HepG2 (cell line): ENCODE measurements at regions not wholly inside any gene's neighbourhood (a gene's known extent, or its start where the extent isn't known, plus 50 kb on each side); places are given as distances from the start of the nearest gene placed in this dataset.

Experiments
- ATAC-seq: fragments of 200-7000 bp; cut with Tn5 transposase; 3 replicates; pipeline ENCODE4 v1.9.1; 2020; ENCODE audit warnings: mild to moderate bottlenecking, moderate library complexity
- BruUV-seq: library from RNA; stranded (reverse); fragments of 400-500 nt; replicated peaks from 2 replicates; lab custom pipeline; 2021; lab: Mats Ljungman, UMichigan
- CTCF ChIA-PET: fragments of 300-600 bp; formaldehyde crosslinking; extraction: SDS; loops from one replicate; lab custom pipeline; 2021; ENCODE audit warnings: low total read pairs, inconsistent platforms, low intra/inter-chr PET ratio; lab: Yijun Ruan, JAX
- POLR2A ChIA-PET: fragments of 350-600 bp; sonication (Branson Sonifier 250); formaldehyde crosslinking; loops from one replicate; lab custom pipeline; 2020; ENCODE audit warnings: antibody characterized with exemption, inconsistent platforms; lab: Yijun Ruan, JAX
- DNase-seq: peaks from one replicate; pipeline ENCODE4 v3.0.0-alpha.2; 2015; ENCODE audit warnings: low spot score
- FAIRE-seq: peaks from 3 replicates; lab custom pipeline; 2011; peaks lifted over from hg19 to GRCh38; lab: Jason Lieb, UNC
- H2AFZ ChIP-seq: one replicate; pipeline ENCODE4 v1.6.1; 2011; ENCODE audit warnings: low read length, inconsistent platforms
- H3K27ac ChIP-seq: fragments of 300-600 bp; 3 replicates; pipeline ENCODE4 v1.8.0; 2011; ENCODE audit warnings: mixed run types, mild to moderate bottlenecking, mixed read lengths, low read length, inconsistent platforms; ENCODE audit not compliant: insufficient read depth; ENCODE audit errors: extremely low read length
- H3K27me3 ChIP-seq, 2 experiments: fragments of 200-600 bp in 1 of 2; 2 replicates in 1 of 2; 3 replicates in 1 of 2; pipeline versions ENCODE4 v1.6.0 to v1.8.0; 2011; ENCODE audit warnings: low read length in 2 of 2, mild to moderate bottlenecking in 2 of 2, moderate library complexity in 2 of 2, inconsistent platforms in 1 of 2; ENCODE audit not compliant: insufficient read depth in 2 of 2, control insufficient read depth in 1 of 2
- H3K36me3 ChIP-seq, 2 experiments: fragments of 200-600 bp in 1 of 2; replicated peaks in 1 of 2; 2 replicates in 1 of 2; 3 replicates in 1 of 2; pipeline versions ENCODE4 v1.5.1 to v1.8.0; 2011; ENCODE audit warnings: low read length in 2 of 2, inconsistent platforms in 1 of 2; ENCODE audit not compliant: insufficient read depth in 2 of 2, control insufficient read depth in 1 of 2
- H3K4me1 ChIP-seq: 2 replicates; pipeline ENCODE4 v1.5.1; 2012; ENCODE audit warnings: low read length, inconsistent platforms; ENCODE audit not compliant: insufficient read depth
- H3K4me2 ChIP-seq: 2 replicates; pipeline ENCODE4 v1.6.0; 2011; ENCODE audit warnings: low read depth, low read length, inconsistent platforms
- H3K4me3 ChIP-seq, 3 experiments: fragments of 200-600 bp in 1 of 3; sonication (generic), shearing (Covaris generic) in 1 of 3; replicated peaks in 1 of 3; 2 replicates each; pipeline ENCODE4 v1.5.1; 2011 to 2016; ENCODE audit warnings: low read length in 3 of 3, inconsistent platforms in 2 of 3, low read depth in 2 of 3, mild to moderate bottlenecking in 2 of 3, control low read depth in 1 of 3, mixed read lengths in 1 of 3; ENCODE audit not compliant: insufficient read depth in 1 of 3
- H3K79me2 ChIP-seq: one replicate; pipeline ENCODE4 v1.6.1; 2011; ENCODE audit warnings: low read length, inconsistent platforms; ENCODE audit not compliant: insufficient read depth
- H3K9ac ChIP-seq: 2 replicates; pipeline ENCODE4 v1.6.0; 2011; ENCODE audit warnings: mild to moderate bottlenecking, low read depth, low read length, inconsistent platforms; ENCODE audit not compliant: insufficient read depth
- H3K9me3 ChIP-seq: 2 replicates; pipeline ENCODE4 v1.5.1; 2012; ENCODE audit warnings: mild to moderate bottlenecking, low read length
- H4K20me1 ChIP-seq: 2 replicates; pipeline ENCODE4 v1.6.0; 2011; ENCODE audit warnings: inconsistent platforms, mild to moderate bottlenecking, low read length, moderate library complexity; ENCODE audit not compliant: insufficient read depth
- CEBPB ChIP-seq: IDR thresholded peaks from 2 replicates; pipeline ENCODE4 v1.6.1; 2011; ENCODE audit warnings: low read depth, low read length, improper control_type of control experiment, borderline replicate concordance
- FOXO1 ChIP-seq: sonication (generic); formaldehyde crosslinking; IDR thresholded peaks from 2 replicates; pipeline ENCODE4 v1.4.0; 2020; ENCODE audit warnings: missing genetic modification reagents
- TGIF2 ChIP-seq: IDR thresholded peaks from 2 replicates; pipeline ENCODE4 v1.6.1; 2016; ENCODE audit warnings: control low read depth, missing compliant biosample characterization
- XRCC5 ChIP-seq: fragments of 200-400 bp; formaldehyde crosslinking; optimal IDR thresholded peaks from 2 replicates; pipeline ENCODE3; 2017; ENCODE audit warnings: mild to moderate bottlenecking, low read length
- ZNF101 ChIP-seq: sonication (generic); formaldehyde crosslinking; IDR thresholded peaks from 2 replicates; pipeline ENCODE4 v1.4.0; 2020; ENCODE audit warnings: mild to moderate bottlenecking, low read depth, missing genetic modification reagents, borderline replicate concordance
- ZNF383 ChIP-seq: sonication (generic); formaldehyde crosslinking; IDR thresholded peaks from 2 replicates; pipeline ENCODE4 v1.4.0; 2020; ENCODE audit warnings: missing genetic modification reagents, mild to moderate bottlenecking, borderline replicate concordance
- ZNF503 ChIP-seq: sonication (generic); formaldehyde crosslinking; IDR thresholded peaks from 2 replicates; pipeline ENCODE4 v1.4.0; 2020; ENCODE audit warnings: missing genetic modification reagents
- ZNF766 ChIP-seq: sonication (generic); formaldehyde crosslinking; IDR thresholded peaks from 2 replicates; pipeline ENCODE4 v1.5.0; 2020; ENCODE audit warnings: missing genetic modification reagents, borderline replicate concordance
- WGBS: methylation state at CpG from one replicate; pipeline ENCODE4 v1.1.6; 2017; ENCODE audit warnings: low lambda C conversion rate; 5-methylcytosine and 5-hydroxymethylcytosine counted together
- in situ Hi-C: cut with HindIII; loops from 2 replicates; pipeline ENCODE4 v1.10.0; 2017; ENCODE audit warnings: low pct_unique_long_range_greater_than_20kb; ENCODE audit not compliant: extremely low pct_ligation_motif_present
- intact Hi-C: fragments of 100-400 bp; cut with micrococcal nuclease; formaldehyde crosslinking; loops from one replicate; pipeline ENCODE4 v1.10.0; 2022; ENCODE audit not compliant: unreplicated experiment
- TF ChIP-seq, protein P1 (sequence below): sonication (generic); formaldehyde crosslinking; IDR thresholded peaks from 2 replicates; pipeline ENCODE4 v1.9.0; 2021; ENCODE audit warnings: mild to moderate bottlenecking, missing genetic modification reagents
- TF ChIP-seq, protein P2 (sequence below): IDR thresholded peaks from 2 replicates; pipeline ENCODE4 v1.6.1; 2016; ENCODE audit warnings: missing compliant biosample characterization, missing genetic modification reagents, borderline replicate concordance

DNA sequence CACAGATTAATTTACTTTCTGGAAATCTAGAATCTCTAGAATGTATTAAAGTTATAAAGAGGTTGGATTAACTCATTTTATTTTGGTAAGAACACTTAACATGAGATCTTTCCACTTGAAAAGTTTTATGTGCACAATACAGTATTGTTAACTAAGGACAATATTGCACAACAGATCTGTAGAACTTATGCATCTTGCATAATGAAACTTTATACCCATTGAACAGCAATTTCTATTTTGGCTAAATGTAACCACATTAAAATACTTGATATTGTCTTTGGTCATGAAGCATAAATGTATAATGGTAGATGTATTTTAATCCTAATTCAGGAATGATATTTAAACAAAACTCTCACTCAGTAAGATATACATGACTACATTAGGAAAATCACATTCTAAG lies 203.8 kb downstream of the SNX19 start (continued):
- TF ChIP-seq, protein P1, sequence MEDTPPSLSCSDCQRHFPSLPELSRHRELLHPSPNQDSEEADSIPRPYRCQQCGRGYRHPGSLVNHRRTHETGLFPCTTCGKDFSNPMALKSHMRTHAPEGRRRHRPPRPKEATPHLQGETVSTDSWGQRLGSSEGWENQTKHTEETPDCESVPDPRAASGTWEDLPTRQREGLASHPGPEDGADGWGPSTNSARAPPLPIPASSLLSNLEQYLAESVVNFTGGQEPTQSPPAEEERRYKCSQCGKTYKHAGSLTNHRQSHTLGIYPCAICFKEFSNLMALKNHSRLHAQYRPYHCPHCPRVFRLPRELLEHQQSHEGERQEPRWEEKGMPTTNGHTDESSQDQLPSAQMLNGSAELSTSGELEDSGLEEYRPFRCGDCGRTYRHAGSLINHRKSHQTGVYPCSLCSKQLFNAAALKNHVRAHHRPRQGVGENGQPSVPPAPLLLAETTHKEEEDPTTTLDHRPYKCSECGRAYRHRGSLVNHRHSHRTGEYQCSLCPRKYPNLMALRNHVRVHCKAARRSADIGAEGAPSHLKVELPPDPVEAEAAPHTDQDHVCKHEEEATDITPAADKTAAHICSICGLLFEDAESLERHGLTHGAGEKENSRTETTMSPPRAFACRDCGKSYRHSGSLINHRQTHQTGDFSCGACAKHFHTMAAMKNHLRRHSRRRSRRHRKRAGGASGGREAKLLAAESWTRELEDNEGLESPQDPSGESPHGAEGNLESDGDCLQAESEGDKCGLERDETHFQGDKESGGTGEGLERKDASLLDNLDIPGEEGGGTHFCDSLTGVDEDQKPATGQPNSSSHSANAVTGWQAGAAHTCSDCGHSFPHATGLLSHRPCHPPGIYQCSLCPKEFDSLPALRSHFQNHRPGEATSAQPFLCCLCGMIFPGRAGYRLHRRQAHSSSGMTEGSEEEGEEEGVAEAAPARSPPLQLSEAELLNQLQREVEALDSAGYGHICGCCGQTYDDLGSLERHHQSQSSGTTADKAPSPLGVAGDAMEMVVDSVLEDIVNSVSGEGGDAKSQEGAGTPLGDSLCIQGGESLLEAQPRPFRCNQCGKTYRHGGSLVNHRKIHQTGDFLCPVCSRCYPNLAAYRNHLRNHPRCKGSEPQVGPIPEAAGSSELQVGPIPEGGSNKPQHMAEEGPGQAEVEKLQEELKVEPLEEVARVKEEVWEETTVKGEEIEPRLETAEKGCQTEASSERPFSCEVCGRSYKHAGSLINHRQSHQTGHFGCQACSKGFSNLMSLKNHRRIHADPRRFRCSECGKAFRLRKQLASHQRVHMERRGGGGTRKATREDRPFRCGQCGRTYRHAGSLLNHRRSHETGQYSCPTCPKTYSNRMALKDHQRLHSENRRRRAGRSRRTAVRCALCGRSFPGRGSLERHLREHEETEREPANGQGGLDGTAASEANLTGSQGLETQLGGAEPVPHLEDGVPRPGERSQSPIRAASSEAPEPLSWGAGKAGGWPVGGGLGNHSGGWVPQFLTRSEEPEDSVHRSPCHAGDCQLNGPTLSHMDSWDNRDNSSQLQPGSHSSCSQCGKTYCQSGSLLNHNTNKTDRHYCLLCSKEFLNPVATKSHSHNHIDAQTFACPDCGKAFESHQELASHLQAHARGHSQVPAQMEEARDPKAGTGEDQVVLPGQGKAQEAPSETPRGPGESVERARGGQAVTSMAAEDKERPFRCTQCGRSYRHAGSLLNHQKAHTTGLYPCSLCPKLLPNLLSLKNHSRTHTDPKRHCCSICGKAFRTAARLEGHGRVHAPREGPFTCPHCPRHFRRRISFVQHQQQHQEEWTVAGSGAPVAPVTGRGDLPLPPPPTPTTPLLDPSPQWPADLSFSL, result no peak
- no peak for TF ChIP-seq ZNF383 (CRISPR knock-in tag)
- TF ChIP-seq CEBPB, result peak; percentile 57; the same call in 1 of the 2 replicates
- no peak for TF ChIP-seq XRCC5

DNA sequence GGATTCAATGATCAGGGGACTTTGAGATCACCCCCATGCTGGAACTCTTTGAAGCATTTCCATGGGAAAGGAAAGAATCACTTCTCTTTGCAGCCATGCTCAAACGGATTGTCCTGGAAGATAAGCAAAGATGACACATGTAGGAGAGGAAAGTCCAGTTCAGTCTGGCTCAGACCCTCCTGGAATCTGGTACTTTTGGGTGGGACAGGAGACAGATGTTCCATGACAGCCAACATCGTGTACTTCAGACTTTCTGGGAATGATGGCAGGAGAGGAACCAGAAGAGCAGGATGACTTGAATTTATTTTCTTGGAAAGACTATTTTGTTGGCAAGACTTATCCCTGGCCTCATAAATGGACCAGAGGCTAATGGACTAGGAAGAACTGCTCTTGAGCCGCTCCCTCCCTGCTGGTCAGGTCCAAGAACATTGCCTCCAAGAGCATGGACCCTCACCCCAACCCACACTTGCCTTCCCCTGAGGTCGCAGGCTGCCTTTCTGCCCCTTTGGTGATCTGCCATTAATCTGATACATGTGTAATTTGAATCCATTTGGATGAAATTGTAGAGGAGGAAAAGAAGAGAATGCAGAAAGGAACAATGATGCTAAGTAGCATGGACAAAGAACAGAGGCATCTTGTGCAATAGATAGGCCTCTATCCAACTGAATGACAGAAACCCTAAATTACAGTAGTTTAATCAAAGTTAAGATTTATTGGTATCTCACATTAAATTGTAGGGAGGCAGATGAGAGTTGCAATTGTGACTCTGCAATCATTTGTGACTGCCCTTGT lies 201.0 kb downstream of the SNX19 start:
- H3K4me2 ChIP-seq, result no peak overlapping the region
- H3K27me3 ChIP-seq, result no peaks in the 10 kb centered on the region
- H4K20me1 ChIP-seq, result no peaks in the 10 kb centered on the region
- intact Hi-C loops, result loop anchor here (2.0 kb wide), 1 partner anchor 60 kb away; no protein-coding TSS in a partner anchor
- ChIA-PET CTCF (no interaction called here), POLR2A (no interaction called here)
- BruUV-seq, result no TSS peak
- ATAC-seq (no peak), FAIRE-seq (no peak), DNase-seq (no peak)
- no peaks in the 10 kb centered on the region for H3K79me2 ChIP-seq
- in situ Hi-C loops, result no loop called here
- no peaks in the 10 kb centered on the region for H3K9me3 ChIP-seq
- no peaks in the 10 kb centered on the region for H3K4me1 ChIP-seq
- H3K4me3 ChIP-seq, result no peak overlapping the region
- no peaks in the 10 kb centered on the region for H3K36me3 ChIP-seq
- TF ChIP-seq FOXO1 (CRISPR knock-in tag) (no peak), TGIF2 (CRISPR knock-in tag) (no peak), CEBPB (no peak), ZNF503 (CRISPR knock-in tag) (no peak), ZNF766 (CRISPR knock-in tag) (no peak), ZNF101 (CRISPR knock-in tag) (no peak)
- TF ChIP-seq, protein P2, sequence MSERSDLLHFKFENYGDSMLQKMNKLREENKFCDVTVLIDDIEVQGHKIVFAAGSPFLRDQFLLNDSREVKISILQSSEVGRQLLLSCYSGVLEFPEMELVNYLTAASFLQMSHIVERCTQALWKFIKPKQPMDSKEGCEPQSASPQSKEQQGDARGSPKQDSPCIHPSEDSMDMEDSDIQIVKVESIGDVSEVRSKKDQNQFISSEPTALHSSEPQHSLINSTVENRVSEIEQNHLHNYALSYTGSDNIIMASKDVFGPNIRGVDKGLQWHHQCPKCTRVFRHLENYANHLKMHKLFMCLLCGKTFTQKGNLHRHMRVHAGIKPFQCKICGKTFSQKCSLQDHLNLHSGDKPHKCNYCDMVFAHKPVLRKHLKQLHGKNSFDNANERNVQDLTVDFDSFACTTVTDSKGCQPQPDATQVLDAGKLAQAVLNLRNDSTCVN (CRISPR knock-in tag), result no peak
- no peak overlapping the region for H2AFZ ChIP-seq
- WGBS, result 3% methylated on average over 3 of the region's 4 CpGs
- H3K27ac ChIP-seq, result no peak overlapping the region
- H3K9ac ChIP-seq, result no peak overlapping the region
